Kidney epithelial cell (primary cell): ENCODE measurements at regions not wholly inside any gene's neighbourhood (a gene's known extent, or its start where the extent isn't known, plus 50 kb on each side); places are given as distances from the start of the nearest gene placed in this dataset.
A peak's percentile ranks its signal among the peaks of the same experiment; 100 is the strongest.

Experiments
- DNase-seq: peaks from one replicate; pipeline ENCODE4 v3.0.0-alpha.2; 2010; ENCODE audit warnings: low read depth
- H3K27me3 ChIP-seq: 2 replicates; pipeline ENCODE4 v1.6.0; 2011; ENCODE audit warnings: low read length; ENCODE audit not compliant: control insufficient read depth, insufficient read depth
- H3K36me3 ChIP-seq: 2 replicates; pipeline ENCODE4 v1.5.1; 2011; ENCODE audit warnings: low read length; ENCODE audit not compliant: control insufficient read depth, insufficient read depth
- H3K4me3 ChIP-seq: 2 replicates; pipeline ENCODE4 v1.5.1; 2011; ENCODE audit warnings: low read depth, mild to moderate bottlenecking, control low read depth, low read length
- CTCF ChIP-seq: IDR thresholded peaks from 2 replicates; pipeline ENCODE4 v1.5.1; 2011; ENCODE audit warnings: mild to moderate bottlenecking, moderate library complexity, low read length, control low read depth, inconsistent platforms; ENCODE audit not compliant: insufficient read depth, poor library complexity, severe bottlenecking

- Histone ChIP-seq H3K36me3 (no peaks in the 10 kb centered on the region), H3K27me3 (no peaks in the 10 kb centered on the region), H3K4me3 (no peak overlapping the region)
- TF ChIP-seq CTCF: no peak
- no peak for DNase-seq
Measured at GRCh38 chr3:106533093-106533787, 664.4 kb upstream of the CBLB start.

- DNase-seq: no peak
- no peak for TF ChIP-seq CTCF
- Histone ChIP-seq H3K4me3 (no peak overlapping the region), H3K36me3 (no peaks in the 10 kb centered on the region), H3K27me3 (no peaks in the 10 kb centered on the region)
Measured at GRCh38 chr3:106533788-106534160, 665.0 kb upstream of the CBLB start.

GRCh38 chr3:106534206-106534605, 665.4 kb upstream of the CBLB start:
- DNase-seq: peak; percentile 42
- Histone ChIP-seq H3K27me3 (no peaks in the 10 kb centered on the region), H3K36me3 (no peaks in the 10 kb centered on the region), H3K4me3 (no peak overlapping the region)
- TF ChIP-seq CTCF: no peak

- TF ChIP-seq CTCF: no peak
- H3K27me3 ChIP-seq: no peaks in the 10 kb centered on the region
- no peak for DNase-seq
- no peak overlapping the region for H3K4me3 ChIP-seq
- H3K36me3 ChIP-seq: no peaks in the 10 kb centered on the region
Measured at GRCh38 chr3:106540743-106541142, 671.9 kb upstream of the CBLB start.

- peak; percentile 47 for DNase-seq
- no peak overlapping the region for H3K4me3 ChIP-seq
- TF ChIP-seq CTCF: no peak
- no peaks in the 10 kb centered on the region for H3K36me3 ChIP-seq
- H3K27me3 ChIP-seq: no peaks in the 10 kb centered on the region
Measured at GRCh38 chr3:106542101-106542769, 673.4 kb upstream of the CBLB start.
